Lower leg skin (tissue), 3 donors: ENCODE measurements at regions not wholly inside any gene's neighbourhood (a gene's known extent, or its start where the extent isn't known, plus 50 kb on each side); places are given as distances from the start of the nearest gene placed in this dataset.

ENCODE experiments used
- CTCF ChIP-seq, 3 donors: fragments of 450-650 bp; IDR thresholded peaks; one replicate each; pipeline ENCODE4 v1.5.1; 2016; ENCODE audit warnings: antibody characterized with exemption in 3 of 3, mild to moderate bottlenecking in 3 of 3, moderate library complexity in 2 of 3
- POLR2A ChIP-seq, 2 donors: fragments of 450-650 bp; IDR thresholded peaks; one replicate each; pipeline ENCODE4 v1.6.1; 2016 to 2017; ENCODE audit warnings: antibody characterized with exemption in 2 of 2, mild to moderate bottlenecking in 1 of 2, moderate library complexity in 1 of 2

- TF ChIP-seq POLR2A (IDR thresholded peaks at IDR 0.05) (no peak), CTCF (IDR thresholded peaks at IDR 0.05) (no peak)
Measured at GRCh38 chr3:166498446-166498845, 661.2 kb upstream of the BCHE start.
